Loucy (cell line): ENCODE measurements at regions not wholly inside any gene's neighbourhood (a gene's known extent, or its start where the extent isn't known, plus 50 kb on each side); places are given as distances from the start of the nearest gene placed in this dataset.

Experiments
- H2AFZ ChIP-seq: fragments of 200-600 bp; sonication (generic); 2 replicates; pipeline ENCODE4 v1.6.0; 2016; ENCODE audit warnings: antibody characterized with exemption, mild to moderate bottlenecking, low read length, moderate library complexity
- H3F3A ChIP-seq: fragments of 200-600 bp; 2 replicates; pipeline ENCODE4 v1.6.0; 2016; ENCODE audit warnings: antibody characterized with exemption, low read depth, mild to moderate bottlenecking
- H3K27me3 ChIP-seq: fragments of 200-600 bp; sonication (generic); 2 replicates; pipeline ENCODE4 v1.6.1; 2014; ENCODE audit warnings: low read length, mild to moderate bottlenecking; ENCODE audit not compliant: insufficient read depth, poor library complexity, severe bottlenecking
- H3K36me3 ChIP-seq: fragments of 200-600 bp; sonication (generic); 2 replicates; pipeline ENCODE4 v1.6.1; 2016; ENCODE audit warnings: low read length; ENCODE audit not compliant: insufficient read depth
- H3K4me1 ChIP-seq: fragments of 200-600 bp; sonication (generic); 2 replicates; pipeline ENCODE4 v1.5.1; 2014; ENCODE audit warnings: low read length, mild to moderate bottlenecking; ENCODE audit not compliant: insufficient read depth, poor library complexity, severe bottlenecking
- H3K4me2 ChIP-seq: fragments of 200-600 bp; sonication (generic); 2 replicates; pipeline ENCODE4 v1.6.0; 2014; ENCODE audit warnings: antibody characterized with exemption, low read length, low read depth, mild to moderate bottlenecking; ENCODE audit not compliant: poor library complexity, severe bottlenecking
- H3K4me3 ChIP-seq: fragments of 200-600 bp; sonication (generic); 2 replicates; pipeline ENCODE4 v1.5.1; 2014; ENCODE audit warnings: low read length, mild to moderate bottlenecking, mixed read lengths; ENCODE audit not compliant: poor library complexity, severe bottlenecking
- H3K79me2 ChIP-seq: fragments of 200-600 bp; sonication (generic); 2 replicates; pipeline ENCODE4 v1.6.1; 2014; ENCODE audit warnings: low read length; ENCODE audit not compliant: insufficient read depth
- H3K9ac ChIP-seq: fragments of 200-600 bp; sonication (generic); 2 replicates; pipeline ENCODE4 v1.6.0; 2014; ENCODE audit warnings: mild to moderate bottlenecking, low read depth, low read length, moderate library complexity; ENCODE audit not compliant: poor library complexity, severe bottlenecking
- H3K9me2 ChIP-seq: fragments of 200-600 bp; sonication (generic); replicated peaks from 2 replicates; pipeline ENCODE4 v1.6.1; 2016; ENCODE audit warnings: low read depth, low read length, mixed read lengths
- H3K9me3 ChIP-seq: fragments of 200-600 bp; sonication (generic); 2 replicates; pipeline ENCODE4 v1.6.1; 2014; ENCODE audit warnings: mild to moderate bottlenecking, antibody characterized with exemption, low read length, low read depth; ENCODE audit not compliant: insufficient read depth
- H4K20me1 ChIP-seq: fragments of 200-600 bp; sonication (generic); 2 replicates; pipeline ENCODE4 v1.6.0; 2014; ENCODE audit warnings: antibody characterized with exemption, low read length, mild to moderate bottlenecking; ENCODE audit not compliant: insufficient read depth, poor library complexity, severe bottlenecking
- CTCF ChIP-seq: fragments of 200-600 bp; sonication (generic); conservative IDR thresholded peaks from 2 replicates; pipeline ENCODE4 v1.5.1; 2014; ENCODE audit warnings: mild to moderate bottlenecking, antibody characterized with exemption, low read length
- EZH2phosphoT487 ChIP-seq: fragments of 200-600 bp; IDR thresholded peaks from 2 replicates; pipeline ENCODE4 v1.6.1; 2018; ENCODE audit warnings: antibody characterized with exemption, mild to moderate bottlenecking, moderate library complexity, borderline replicate concordance

GRCh38 chr6:113540466-113540865 lies 316.7 kb upstream of the MARCKS start:
- Histone ChIP-seq H3K4me3 (no peak overlapping the region), H3K9me3 (no peaks in the 10 kb centered on the region), H3K4me2 (no peak overlapping the region), H3F3A (no peaks in the 10 kb centered on the region), H3K79me2 (no peaks in the 10 kb centered on the region), H3K4me1 (no peaks in the 10 kb centered on the region), H3K36me3 (no peaks in the 10 kb centered on the region), H3K9me2 (no peaks in the 10 kb centered on the region), H2AFZ (no peak overlapping the region), H3K27me3 (no peaks in the 10 kb centered on the region), H4K20me1 (no peaks in the 10 kb centered on the region), H3K9ac (no peak overlapping the region)
- TF ChIP-seq EZH2phosphoT487 (no peak), CTCF (no peak)

GRCh38 chr6:113551168-113551567 lies 306.0 kb upstream of the MARCKS start:
- Histone ChIP-seq H3K9me3 (no peaks in the 10 kb centered on the region), H3K79me2 (no peaks in the 10 kb centered on the region), H3K4me1 (no peaks in the 10 kb centered on the region), H2AFZ (no peak overlapping the region), H3K9ac (no peak overlapping the region), H3K9me2 (no peaks in the 10 kb centered on the region), H3F3A (no peaks in the 10 kb centered on the region), H3K4me2 (no peak overlapping the region), H3K36me3 (no peaks in the 10 kb centered on the region), H3K4me3 (no peak overlapping the region), H3K27me3 (no peaks in the 10 kb centered on the region), H4K20me1 (no peaks in the 10 kb centered on the region)
- no peak for TF ChIP-seq CTCF

- H3K4me2 ChIP-seq: no peak overlapping the region
- H3K4me1 ChIP-seq: no peaks in the 10 kb centered on the region
- H3K9me3 ChIP-seq: no peaks in the 10 kb centered on the region
- no peaks in the 10 kb centered on the region for H3F3A ChIP-seq
- no peak overlapping the region for H2AFZ ChIP-seq
- H4K20me1 ChIP-seq: no peaks in the 10 kb centered on the region
- no peak overlapping the region for H3K4me3 ChIP-seq
- no peak overlapping the region for H3K9ac ChIP-seq
- no peaks in the 10 kb centered on the region for H3K36me3 ChIP-seq
- no peaks in the 10 kb centered on the region for H3K79me2 ChIP-seq
- TF ChIP-seq EZH2phosphoT487 (no peak), CTCF (no peak)
- H3K27me3 ChIP-seq: no peaks in the 10 kb centered on the region
- H3K9me2 ChIP-seq: no peaks in the 10 kb centered on the region
These were observed 300.4 kb upstream of the MARCKS start for GRCh38 chr6:113556775-113557174.
